Endothelial cell of umbilical vein (primary cell): ENCODE measurements at regions not wholly inside any gene's neighbourhood (a gene's known extent, or its start where the extent isn't known, plus 50 kb on each side); places are given as distances from the start of the nearest gene placed in this dataset.

Experiments
- BruUV-seq: library from RNA; stranded (reverse); fragments of 400-500 nt; replicated peaks from 2 replicates; lab custom pipeline; 2021; lab: Mats Ljungman, UMichigan
- CTCF ChIA-PET: fragments of 300-600, 350-600 bp; sonication (Branson Sonifier 250); formaldehyde crosslinking; loops from one replicate; lab custom pipeline; 2021; ENCODE audit warnings: antibody characterized with exemption, inconsistent platforms; lab: Charles Lee
- POLR2A ChIA-PET: fragments of 300-600, 350-600 bp; sonication (Branson Sonifier 250); formaldehyde crosslinking; loops from one replicate; lab custom pipeline; 2021; ENCODE audit warnings: antibody characterized with exemption, inconsistent platforms; lab: Charles Lee
- DNase-seq: peaks from one replicate; pipeline ENCODE4 v3.0.0-alpha.2; 2011; ENCODE audit warnings: low read depth, low spot score
- FAIRE-seq: peaks from 2 replicates; lab custom pipeline; 2011; peaks lifted over from hg19 to GRCh38; lab: Jason Lieb, UNC
- H2AFZ ChIP-seq: 2 replicates; pipeline ENCODE4 v1.6.0; 2012; ENCODE audit warnings: low read depth, low read length, control low read depth, inconsistent platforms
- H3K27ac ChIP-seq: 2 replicates; pipeline ENCODE4 v1.5.1; 2011; ENCODE audit warnings: low read depth, mild to moderate bottlenecking, control low read depth, low read length, moderate library complexity; ENCODE audit not compliant: insufficient read depth
- H3K27me3 ChIP-seq, 2 experiments: 2 replicates each; pipeline versions ENCODE4 v1.6.0 to v1.6.1; 2011; ENCODE audit warnings: low read length in 2 of 2, mixed read lengths in 1 of 2; ENCODE audit not compliant: control insufficient read depth in 2 of 2, insufficient read depth in 2 of 2
- H3K36me3 ChIP-seq, 2 experiments: 2 replicates in 1 of 2; 3 replicates in 1 of 2; pipeline ENCODE4 v1.5.1; 2011; ENCODE audit warnings: low read length in 2 of 2, mild to moderate bottlenecking in 1 of 2, moderate library complexity in 1 of 2; ENCODE audit not compliant: control insufficient read depth in 2 of 2, insufficient read depth in 2 of 2; ENCODE audit errors: extremely low read depth in 1 of 2
- H3K4me1 ChIP-seq: 3 replicates; pipeline ENCODE4 v1.5.1; 2011; ENCODE audit warnings: mild to moderate bottlenecking, low read length; ENCODE audit not compliant: control insufficient read depth, insufficient read depth; ENCODE audit errors: extremely low read depth
- H3K4me2 ChIP-seq: 2 replicates; pipeline ENCODE4 v1.6.1; 2011; ENCODE audit warnings: low read length, control low read depth, mixed read lengths; ENCODE audit not compliant: insufficient read depth
- H3K4me3 ChIP-seq, 3 experiments: fragments of 200-600 bp in 1 of 3; sonication (generic), shearing (Covaris generic) in 1 of 3; replicated peaks in 1 of 3; 2 replicates each; pipeline ENCODE4 v1.5.1; 2011 to 2016; ENCODE audit warnings: control low read depth in 3 of 3, low read length in 3 of 3, mild to moderate bottlenecking in 2 of 3, inconsistent platforms in 1 of 3, low read depth in 1 of 3, moderate library complexity in 1 of 3; ENCODE audit not compliant: insufficient read depth in 1 of 3
- H3K79me2 ChIP-seq: 2 replicates; pipeline ENCODE4 v1.6.0; 2012; ENCODE audit warnings: low read length, inconsistent platforms; ENCODE audit not compliant: control insufficient read depth, insufficient read depth
- H3K9ac ChIP-seq: replicated peaks from 2 replicates; pipeline ENCODE3; 2011; ENCODE audit warnings: low read length, control low read depth; ENCODE audit not compliant: insufficient read depth; ENCODE audit errors: extremely low read depth
- H3K9me1 ChIP-seq: replicated peaks from 3 replicates; pipeline ENCODE4 v1.6.0; 2011; ENCODE audit warnings: mild to moderate bottlenecking, low read length; ENCODE audit not compliant: control insufficient read depth, insufficient read depth; ENCODE audit errors: extremely low read depth
- H3K9me3 ChIP-seq: replicated peaks from 2 replicates; pipeline ENCODE4 v1.5.1; 2012; ENCODE audit warnings: low read length, inconsistent platforms; ENCODE audit not compliant: control insufficient read depth, insufficient read depth
- H4K20me1 ChIP-seq: replicated peaks from 2 replicates; pipeline ENCODE3; 2011; ENCODE audit warnings: mild to moderate bottlenecking, low read length; ENCODE audit not compliant: control insufficient read depth, insufficient read depth; ENCODE audit errors: extremely low read depth
- CTCF ChIP-seq, 2 donors: IDR thresholded peaks; 1 replicate in 1 of 2; 2 replicates in 1 of 2; pipeline ENCODE4 v1.5.1; 2011; ENCODE audit warnings: low read length in 2 of 2, mild to moderate bottlenecking in 2 of 2, moderate library complexity in 2 of 2, control low read depth in 1 of 2, inconsistent platforms in 1 of 2, low read depth in 1 of 2; ENCODE audit not compliant: insufficient read depth in 1 of 2; ENCODE audit errors: extremely low read depth in 1 of 2
- EZH2 ChIP-seq: IDR thresholded peaks from 2 replicates; pipeline ENCODE4 v1.6.1; 2012; ENCODE audit warnings: borderline replicate concordance, low read depth, mild to moderate bottlenecking, moderate library complexity, low read length, inconsistent platforms; ENCODE audit not compliant: severe bottlenecking
- FOS ChIP-seq: IDR thresholded peaks from 2 replicates; pipeline ENCODE4 v1.6.1; 2011; ENCODE audit warnings: mild to moderate bottlenecking, low read length, moderate library complexity, borderline replicate concordance; ENCODE audit not compliant: insufficient read depth
- GATA2 ChIP-seq: IDR thresholded peaks from 2 replicates; pipeline ENCODE4 v1.7.0; 2011; ENCODE audit warnings: low read depth, mild to moderate bottlenecking, moderate library complexity, mixed read lengths, low read length; ENCODE audit not compliant: insufficient read length, insufficient read depth
- JUN ChIP-seq: IDR thresholded peaks from 2 replicates; pipeline ENCODE4 v1.6.1; 2011; ENCODE audit warnings: borderline replicate concordance, low read depth; ENCODE audit not compliant: insufficient read length, insufficient read depth
- MAX ChIP-seq: IDR thresholded peaks from 2 replicates; pipeline ENCODE4 v1.6.1; 2011; ENCODE audit not compliant: insufficient read depth, insufficient read length
- MYC ChIP-seq: IDR thresholded peaks from one replicate; pipeline ENCODE4 v1.6.1; 2011; ENCODE audit warnings: mild to moderate bottlenecking, low read depth, low read length
- POLR2A ChIP-seq: IDR thresholded peaks from 2 replicates; pipeline ENCODE4 v1.6.1; 2012; ENCODE audit warnings: low read depth, mild to moderate bottlenecking, control low read depth, low read length
- POLR2AphosphoS5 ChIP-seq: IDR thresholded peaks from 2 replicates; pipeline ENCODE4 v1.6.1; 2012; ENCODE audit warnings: low read depth, mild to moderate bottlenecking, control low read depth, low read length, moderate library complexity; ENCODE audit not compliant: insufficient read depth
- dilution Hi-C: fragments of 300-500 bp; cut with MboI; formaldehyde crosslinking; loops from one replicate; pipeline ENCODE4 v1.15.0; 2019; ENCODE audit warnings: low sequenced_read_pairs; ENCODE audit not compliant: extremely low pct_ligation_motif_present
- intact Hi-C: fragments of 100-400 bp; cut with micrococcal nuclease; formaldehyde crosslinking; loops from one replicate; pipeline ENCODE4 v1.10.0; 2022

DNA sequence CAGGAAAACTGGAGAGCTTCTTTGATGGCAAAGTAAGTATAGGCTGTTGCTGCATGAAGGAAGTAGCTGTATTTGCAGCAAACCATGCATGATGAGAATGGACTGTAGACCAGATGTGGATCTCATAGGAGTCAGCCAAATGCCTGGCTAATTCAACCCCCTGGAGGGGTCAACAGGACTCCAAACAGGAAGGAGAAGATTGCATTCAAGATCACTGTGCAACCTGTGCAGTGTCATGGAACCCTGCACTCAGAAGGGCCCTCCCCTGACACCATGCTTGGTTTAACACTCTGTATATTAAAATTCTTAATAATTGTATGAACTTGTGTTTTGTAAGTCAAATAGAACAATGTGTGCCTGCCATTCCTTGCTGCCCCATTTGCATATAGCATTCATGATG is 225.1 kb upstream of the FSCB start:
- Histone ChIP-seq H3K79me2 (no peaks in the 10 kb centered on the region), H3K9me1 (no peaks in the 10 kb centered on the region), H3K4me2 (no peak overlapping the region), H3K27ac (no peak overlapping the region), H3K9ac (no peak overlapping the region), H3K36me3 (no peaks in the 10 kb centered on the region), H3K4me3 (no peak overlapping the region), H3K9me3 (no peaks in the 10 kb centered on the region), H3K27me3 (no peaks in the 10 kb centered on the region), H4K20me1 (no peaks in the 10 kb centered on the region), H3K4me1 (no peaks in the 10 kb centered on the region), H2AFZ (no peak overlapping the region)
- POLR2A ChIA-PET: no interaction called here
- dilution Hi-C loops (no loop called here), intact Hi-C loops (no loop called here)
- TF ChIP-seq POLR2A (no peak), CTCF (IDR thresholded peaks at IDR 0.05; ENCODE audit: extremely low read depth in 1 of 2, insufficient read depth in 1 of 2, low read depth in 1 of 2, low read length in 2 of 2) (no peak), MAX (no peak), JUN (no peak), GATA2 (no peak), MYC (no peak), EZH2 (no peak), POLR2AphosphoS5 (no peak), FOS (no peak)
- no TSS peak for BruUV-seq
- no peak for DNase-seq
- CTCF ChIA-PET: no interaction called here
- no peak for FAIRE-seq
